HG03457 (cell line): ENCODE measurements at regions not wholly inside any gene's neighbourhood (a gene's known extent, or its start where the extent isn't known, plus 50 kb on each side); places are given as distances from the start of the nearest gene placed in this dataset.
"Not testable (repeated sequence)": the region's sequence is repeated elsewhere in the genome, so short reads cannot be mapped to it uniquely, and the experiment has no call there.

Experiments
- ATAC-seq: cut with Tn5 transposase; IDR thresholded peaks from one replicate; pipeline ENCODE4 v1.9.1; 2021; ENCODE audit warnings: moderate number of reproducible peaks; ENCODE audit not compliant: unreplicated experiment

DNA sequence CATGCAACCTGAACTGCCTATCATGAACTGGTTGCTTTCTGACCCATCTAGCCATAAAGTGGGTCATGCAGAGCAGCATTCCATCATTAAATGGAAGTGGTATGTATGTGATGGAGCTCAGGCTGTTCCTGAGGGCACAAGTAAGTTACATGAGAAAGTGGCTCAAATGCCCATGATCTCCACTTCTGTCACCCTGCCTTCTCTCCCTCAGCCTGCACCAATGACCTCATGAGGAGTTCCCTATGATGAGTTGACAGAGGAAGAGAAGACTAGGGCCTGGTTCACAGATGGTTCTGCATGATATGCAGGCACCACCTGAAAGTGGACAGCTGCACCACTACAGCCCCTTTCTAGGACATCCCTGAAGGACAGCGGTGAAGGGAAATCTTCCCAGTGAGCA, 127.7 kb upstream of the ZC3H12C start:
- ATAC-seq = not testable (repeated sequence)

DNA sequence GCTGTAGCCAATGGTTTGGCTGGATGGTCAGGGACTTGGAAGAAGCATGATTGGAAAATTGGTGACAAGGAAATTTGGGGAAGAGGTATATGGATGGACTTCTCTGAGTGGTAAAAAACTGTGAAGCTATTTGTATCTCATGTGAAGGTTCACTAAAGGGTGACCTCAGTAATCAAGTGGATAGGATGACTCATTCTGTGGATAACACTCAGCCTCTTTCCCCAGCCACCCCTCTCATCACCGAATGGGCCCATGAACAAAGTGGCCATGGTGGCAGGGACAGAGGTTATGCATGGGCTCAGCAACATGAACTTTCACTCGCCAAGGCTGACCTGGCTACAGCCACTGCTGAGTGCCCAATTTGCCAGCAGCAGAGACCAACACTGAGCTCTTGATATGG, 127.3 kb upstream of the ZC3H12C start:
- ATAC-seq = not testable (repeated sequence)

DNA sequence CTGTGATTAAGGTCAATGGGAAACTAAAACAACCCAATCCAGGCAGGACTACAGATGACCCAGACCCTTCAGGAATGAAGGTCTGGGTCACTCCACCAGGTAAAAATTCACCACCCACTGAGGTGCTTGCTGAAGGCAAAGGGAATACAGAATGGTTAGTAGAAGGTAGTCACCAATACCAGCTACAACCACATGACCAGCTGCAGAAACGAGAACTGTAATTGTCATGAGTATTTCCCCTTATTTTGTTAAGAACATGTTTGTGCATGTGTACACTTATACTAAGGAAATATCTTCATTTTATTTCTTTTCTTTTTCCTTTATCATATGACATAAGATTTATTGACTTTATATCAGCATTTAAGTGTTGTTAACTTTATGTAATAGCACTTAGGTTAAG, 126.1 kb upstream of the ZC3H12C start:
- ATAC-seq = not testable (repeated sequence)

GRCh38 chr11:109968299-109968698, 124.9 kb upstream of the ZC3H12C start:
- ATAC-seq = no peak

DNA sequence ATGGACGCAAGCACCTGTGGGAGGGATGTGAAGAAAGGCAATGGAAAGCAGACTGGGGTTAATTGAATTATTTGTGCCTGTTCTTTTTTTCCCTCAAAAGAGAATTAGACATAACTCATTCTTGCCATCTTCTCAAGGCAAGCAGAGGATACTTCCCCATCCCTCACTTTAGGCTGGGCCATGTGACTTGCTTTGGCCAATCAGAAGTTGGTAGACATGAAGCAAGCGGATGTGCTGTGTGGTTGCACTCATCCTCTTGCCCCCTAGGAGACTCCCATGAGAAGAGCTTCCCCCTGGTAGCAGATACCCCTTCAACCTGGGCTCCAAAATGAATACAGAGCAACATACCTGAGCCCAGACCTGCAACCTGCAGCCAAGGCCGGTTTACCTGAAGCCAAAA, 124.4 kb upstream of the ZC3H12C start:
- no peak for ATAC-seq

DNA sequence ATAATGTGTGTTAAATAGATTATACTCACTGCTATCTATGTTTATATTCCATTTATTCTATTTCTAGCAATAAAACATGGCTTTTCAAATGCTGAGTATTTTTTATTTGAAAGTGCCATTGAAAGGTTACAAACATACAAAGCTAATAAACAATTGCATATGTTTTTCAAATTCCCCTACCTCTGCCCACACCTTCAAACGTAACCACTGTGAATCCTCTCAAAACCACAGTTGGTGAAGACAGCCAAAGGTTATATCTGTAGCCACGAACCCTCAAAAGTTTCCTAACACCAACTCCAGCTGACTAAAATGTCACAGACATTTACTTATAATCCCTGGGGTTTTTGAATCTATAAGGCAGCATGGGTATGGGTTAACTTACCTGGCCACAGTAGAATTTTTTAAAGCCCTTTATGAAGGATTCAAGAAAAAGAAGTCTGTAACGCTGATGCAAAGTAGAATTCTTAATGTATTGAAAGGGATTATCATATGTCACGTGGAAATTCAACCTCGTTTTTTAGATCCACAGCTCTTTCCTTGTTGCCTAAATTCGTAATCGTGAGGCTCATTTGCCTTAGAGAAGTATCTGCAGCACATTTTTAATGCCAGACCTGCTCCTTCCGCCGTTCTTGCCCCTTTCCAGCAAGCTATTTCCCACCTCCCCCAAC, 122.5 kb upstream of the ZC3H12C start:
- peak; percentile 60 for ATAC-seq

GRCh38 chr11:109971184-109971523, 122.0 kb upstream of the ZC3H12C start:
- no peak for ATAC-seq

GRCh38 chr11:109972181-109972715, 120.9 kb upstream of the ZC3H12C start:
- peak; percentile 50 for ATAC-seq

DNA sequence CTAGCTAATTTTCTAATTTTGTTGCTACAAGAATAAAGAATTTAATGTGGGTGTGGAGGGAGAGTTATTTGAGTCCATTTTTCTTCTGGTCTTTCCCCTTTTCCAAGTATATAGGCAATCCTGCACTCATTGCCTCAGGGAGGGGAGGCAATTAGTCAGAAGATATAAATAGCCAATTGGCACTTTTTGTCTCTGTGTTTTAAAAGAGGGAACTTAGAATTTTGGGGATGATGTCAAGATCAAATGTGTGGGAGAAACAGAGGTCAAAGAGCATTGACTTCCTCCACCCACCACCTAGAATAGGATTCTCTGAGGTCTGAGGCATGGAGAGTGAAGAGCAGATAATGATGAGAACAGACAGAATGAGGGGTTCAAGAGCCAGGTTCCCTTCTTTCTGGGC, 120.3 kb upstream of the ZC3H12C start:
- ATAC-seq = no peak

GRCh38 chr11:109973486-109973885, 119.7 kb upstream of the ZC3H12C start:
- ATAC-seq = no peak

- no peak for ATAC-seq
These were observed 118.7 kb upstream of the ZC3H12C start for GRCh38 chr11:109974523-109974922.

- ATAC-seq = no peak
These were observed 114.3 kb upstream of the ZC3H12C start for GRCh38 chr11:109978895-109979294.

- ATAC-seq = no peak
These were observed 112.1 kb upstream of the ZC3H12C start for GRCh38 chr11:109981031-109981636.

DNA sequence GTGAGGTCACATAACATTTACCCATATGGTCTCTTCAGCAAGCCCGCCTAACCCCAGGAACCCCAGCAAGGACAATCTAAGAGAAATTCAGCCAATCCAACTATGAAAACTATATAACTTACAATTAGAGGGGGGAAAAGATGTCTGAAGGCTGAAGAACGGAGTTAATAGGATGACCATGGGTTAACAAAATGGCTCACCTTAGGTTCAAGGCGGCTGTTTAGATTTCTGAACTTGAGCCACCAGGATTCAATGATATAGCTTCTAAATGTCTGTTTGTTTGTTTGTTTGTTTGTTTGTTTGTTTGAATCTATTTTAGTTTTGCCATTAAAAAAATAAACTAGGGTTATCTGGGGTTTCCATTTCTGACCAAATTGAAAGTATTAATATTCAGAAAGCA, 109.8 kb upstream of the ZC3H12C start:
- ATAC-seq = no peak

GRCh38 chr11:109984634-109985289, 108.4 kb upstream of the ZC3H12C start:
- ATAC-seq = peak; percentile 93

- no peak for ATAC-seq
These were observed 106.7 kb upstream of the ZC3H12C start for GRCh38 chr11:109986488-109986887.

DNA sequence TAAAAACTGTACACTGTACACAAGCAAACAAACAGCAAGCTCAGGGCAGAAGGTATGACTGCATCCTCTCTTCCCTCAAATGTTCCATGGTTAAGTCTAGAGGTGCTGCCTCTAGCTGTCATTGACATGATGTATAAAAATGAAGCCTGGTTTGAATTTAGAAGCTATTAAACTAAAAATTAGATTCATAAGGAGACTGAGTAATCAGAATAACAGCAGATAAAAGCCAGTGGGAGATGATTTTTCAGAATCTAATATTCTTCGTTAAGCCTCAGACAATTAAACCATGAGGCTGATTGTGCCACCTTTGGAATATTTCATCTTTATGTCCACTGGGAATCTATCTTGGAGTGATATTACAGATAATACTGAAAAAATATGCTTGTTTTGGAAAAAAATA, 101.4 kb upstream of the ZC3H12C start:
- ATAC-seq = no peak

DNA sequence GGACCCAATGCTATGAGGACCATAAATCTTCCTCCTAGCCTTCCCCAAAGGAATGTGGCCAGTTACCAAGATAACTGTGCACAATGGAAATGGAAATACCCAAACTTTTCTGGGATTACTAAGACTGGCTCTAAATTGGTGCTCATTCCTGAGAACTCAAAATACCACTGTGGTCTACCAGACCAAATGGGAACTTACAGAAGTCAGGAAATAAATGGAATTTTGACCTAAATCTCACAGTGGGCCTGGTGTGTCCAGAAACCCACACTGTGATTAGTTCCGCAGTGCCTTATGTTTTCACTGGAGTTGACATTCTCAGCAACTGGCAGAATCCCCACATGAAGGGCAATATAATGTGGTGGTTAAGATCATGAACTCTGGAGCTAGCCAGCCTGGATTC, 99.4 kb upstream of the ZC3H12C start:
- ATAC-seq = no peak

DNA sequence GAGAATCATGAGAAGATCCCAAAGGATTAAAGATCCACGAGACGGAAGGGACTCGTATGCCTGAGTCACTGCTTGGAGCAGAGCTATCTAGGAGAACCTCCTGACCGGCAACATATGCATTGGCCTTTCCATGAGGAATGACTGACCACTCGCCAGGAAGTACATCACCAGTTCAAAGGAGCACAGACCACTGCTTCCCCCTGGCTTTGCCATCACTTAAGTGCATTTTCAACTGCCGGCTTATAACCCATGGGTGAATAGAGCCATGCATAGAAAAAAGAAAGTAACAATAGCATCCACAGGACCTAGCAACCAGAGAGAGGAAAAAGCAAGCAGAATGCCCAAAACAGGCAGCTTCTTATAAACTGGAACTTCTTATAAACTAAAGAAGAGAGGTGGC, 98.3 kb upstream of the ZC3H12C start:
- no peak for ATAC-seq

DNA sequence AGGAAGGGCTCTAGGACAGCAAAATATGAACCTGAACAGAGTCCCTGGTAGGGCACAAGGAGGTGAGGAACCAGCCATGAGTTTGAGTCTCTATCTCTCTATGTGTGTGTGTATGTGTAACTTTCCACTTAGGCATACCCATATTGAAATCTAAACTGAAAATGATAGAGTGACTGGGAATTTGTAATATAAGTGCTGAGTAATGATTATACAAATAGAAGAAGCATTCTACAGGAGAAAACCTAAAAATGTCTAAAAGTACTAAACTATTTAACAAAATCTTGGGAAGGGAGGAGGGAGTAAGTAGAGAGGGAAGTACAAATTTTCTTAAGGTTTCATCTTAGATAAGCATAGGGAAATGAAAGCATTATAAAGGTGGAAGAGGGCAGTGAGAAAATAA, 97.1 kb upstream of the ZC3H12C start:
- ATAC-seq = no peak

GRCh38 chr11:109998921-109999320, 94.3 kb upstream of the ZC3H12C start:
- no peak for ATAC-seq

GRCh38 chr11:110000031-110000502, 93.1 kb upstream of the ZC3H12C start:
- peak; percentile 97 for ATAC-seq
